Mucosa of rectum (tissue), 2 donors: ENCODE measurements at regions not wholly inside any gene's neighbourhood (a gene's known extent, or its start where the extent isn't known, plus 50 kb on each side); places are given as distances from the start of the nearest gene placed in this dataset.
"Not testable (repeated sequence)": the region's sequence is repeated elsewhere in the genome, so short reads cannot be mapped to it uniquely, and the experiment has no call there.

Experiments
- H3K27ac ChIP-seq, 2 donors: one replicate each; pipeline ENCODE4 v1.7.0; 2013; ENCODE audit warnings: inconsistent platforms in 2 of 2, low read depth in 2 of 2, low read length in 2 of 2
- H3K27me3 ChIP-seq, 2 donors: one replicate each; pipeline ENCODE4 v1.7.0; 2013; ENCODE audit warnings: low read length in 2 of 2; ENCODE audit not compliant: control insufficient read depth in 2 of 2, insufficient read depth in 2 of 2
- H3K36me3 ChIP-seq, 2 donors: one replicate each; pipeline ENCODE4 v1.7.0; 2013; ENCODE audit warnings: low read length in 2 of 2; ENCODE audit not compliant: control insufficient read depth in 2 of 2, insufficient read depth in 2 of 2
- H3K4me1 ChIP-seq, 2 donors: one replicate each; pipeline ENCODE4 v1.7.0; 2013; ENCODE audit warnings: low read length in 2 of 2, mild to moderate bottlenecking in 1 of 2; ENCODE audit not compliant: control insufficient read depth in 2 of 2, insufficient read depth in 2 of 2
- H3K4me3 ChIP-seq, 2 donors: one replicate each; pipeline ENCODE4 v1.7.0; 2013; ENCODE audit warnings: low read length in 2 of 2
- H3K9ac ChIP-seq, 2 donors: one replicate each; pipeline ENCODE4 v1.7.0; 2013; ENCODE audit warnings: low read length in 2 of 2, low read depth in 1 of 2, mild to moderate bottlenecking in 1 of 2
- H3K9me3 ChIP-seq, 2 donors: one replicate each; pipeline ENCODE4 v1.7.0; 2013; ENCODE audit warnings: low read length in 2 of 2; ENCODE audit not compliant: control insufficient read depth in 2 of 2
- donor health status: healthy.
- donor health status: Normal muscosa, but diverticular disease.

GRCh38 chr6:8944548-8944947 is 509.2 kb upstream of the SLC35B3 start:
- Histone ChIP-seq H3K36me3 (no peaks in the 10 kb centered on the region), H3K4me1 (no peaks in the 10 kb centered on the region), H3K4me3 (no peak overlapping the region), H3K9me3 (no peaks in the 10 kb centered on the region), H3K9ac (no peak overlapping the region), H3K27ac (no peak overlapping the region), H3K27me3 (no peaks in the 10 kb centered on the region)

- H3K27me3 ChIP-seq, result no peaks in the 10 kb centered on the region
- H3K36me3 ChIP-seq, result no peaks in the 10 kb centered on the region
- no peak overlapping the region for H3K27ac ChIP-seq
- no peaks in the 10 kb centered on the region for H3K4me1 ChIP-seq
- H3K4me3 ChIP-seq, result no peak overlapping the region
- H3K9ac ChIP-seq, result no peak overlapping the region
- no peaks in the 10 kb centered on the region for H3K9me3 ChIP-seq
These were observed 507.7 kb upstream of the SLC35B3 start for GRCh38 chr6:8943073-8943472.

GRCh38 chr6:8941577-8941976 is 506.2 kb upstream of the SLC35B3 start:
- Histone ChIP-seq H3K9me3 (no peaks in the 10 kb centered on the region), H3K9ac (no peak overlapping the region), H3K4me1 (no peaks in the 10 kb centered on the region), H3K27ac (no peak overlapping the region), H3K4me3 (no peak overlapping the region), H3K36me3 (no peaks in the 10 kb centered on the region), H3K27me3 (no peaks in the 10 kb centered on the region)

- Histone ChIP-seq H3K4me3 (no peak overlapping the region), H3K36me3 (no peaks in the 10 kb centered on the region), H3K9ac (no peak overlapping the region), H3K27ac (no peak overlapping the region), H3K9me3 (no peaks in the 10 kb centered on the region), H3K27me3 (no peaks in the 10 kb centered on the region), H3K4me1 (no peaks in the 10 kb centered on the region)
These were observed 505.0 kb upstream of the SLC35B3 start for GRCh38 chr6:8940356-8940755.

- Histone ChIP-seq H3K36me3 (no peaks in the 10 kb centered on the region), H3K27me3 (no peaks in the 10 kb centered on the region), H3K9ac (no peak overlapping the region), H3K4me3 (no peak overlapping the region), H3K9me3 (no peaks in the 10 kb centered on the region), H3K27ac (no peak overlapping the region), H3K4me1 (no peaks in the 10 kb centered on the region)
These were observed 504.3 kb upstream of the SLC35B3 start for GRCh38 chr6:8939615-8940014.

GRCh38 chr6:8934318-8934717 is 499.0 kb upstream of the SLC35B3 start:
- Histone ChIP-seq H3K36me3 (no peaks in the 10 kb centered on the region), H3K9ac (no peak overlapping the region), H3K9me3 (no peaks in the 10 kb centered on the region), H3K27ac (no peak overlapping the region), H3K4me3 (no peak overlapping the region), H3K4me1 (no peaks in the 10 kb centered on the region), H3K27me3 (no peaks in the 10 kb centered on the region)

- Histone ChIP-seq H3K27ac (no peak overlapping the region), H3K9ac (no peak overlapping the region), H3K9me3 (no peaks in the 10 kb centered on the region), H3K27me3 (no peaks in the 10 kb centered on the region), H3K36me3 (no peaks in the 10 kb centered on the region), H3K4me1 (no peaks in the 10 kb centered on the region), H3K4me3 (no peak overlapping the region)
These were observed 494.7 kb upstream of the SLC35B3 start for GRCh38 chr6:8930009-8930408.

- H3K4me1 ChIP-seq, H3K36me3 ChIP-seq, H3K4me3 ChIP-seq, H3K9me3 ChIP-seq, H3K9ac ChIP-seq, H3K27ac ChIP-seq, H3K27me3 ChIP-seq: not testable (repeated sequence)
These were observed 484.9 kb upstream of the SLC35B3 start for GRCh38 chr6:8920244-8920643.

GRCh38 chr6:8918196-8918595 is 482.9 kb upstream of the SLC35B3 start:
- H3K36me3 ChIP-seq, result no peaks in the 10 kb centered on the region
- no peak overlapping the region for H3K9ac ChIP-seq
- H3K27ac ChIP-seq, result no peak overlapping the region
- no peaks in the 10 kb centered on the region for H3K9me3 ChIP-seq
- no peaks in the 10 kb centered on the region for H3K27me3 ChIP-seq
- H3K4me1 ChIP-seq, result no peaks in the 10 kb centered on the region
- H3K4me3 ChIP-seq, result no peak overlapping the region

GRCh38 chr6:8914700-8915099 is 479.4 kb upstream of the SLC35B3 start:
- no peaks in the 10 kb centered on the region for H3K4me1 ChIP-seq
- H3K27me3 ChIP-seq, result no peaks in the 10 kb centered on the region
- no peak overlapping the region for H3K4me3 ChIP-seq
- H3K36me3 ChIP-seq, result no peaks in the 10 kb centered on the region
- no peaks in the 10 kb centered on the region for H3K9me3 ChIP-seq
- H3K9ac ChIP-seq, result no peak overlapping the region
- no peak overlapping the region for H3K27ac ChIP-seq

GRCh38 chr6:8908638-8909037 is 473.3 kb upstream of the SLC35B3 start:
- Histone ChIP-seq H3K4me1 (no peaks in the 10 kb centered on the region), H3K9me3 (no peaks in the 10 kb centered on the region), H3K36me3 (no peaks in the 10 kb centered on the region), H3K9ac (no peak overlapping the region), H3K27ac (no peak overlapping the region), H3K4me3 (no peak overlapping the region), H3K27me3 (no peaks in the 10 kb centered on the region)
